HEK293T (cell line): ENCODE measurements at regions not wholly inside any gene's neighbourhood (a gene's known extent, or its start where the extent isn't known, plus 50 kb on each side); places are given as distances from the start of the nearest gene placed in this dataset.

ENCODE experiments used
- CTCF ChIA-PET: fragments of 350-600 bp; formaldehyde crosslinking; extraction: SDS; loops from one replicate; lab custom pipeline; 2021; ENCODE audit warnings: antibody characterized with exemption, inconsistent platforms; lab: Yijun Ruan, JAX
- POLR2A ChIA-PET: fragments of 350-600 bp; formaldehyde crosslinking; extraction: SDS; loops from one replicate; lab custom pipeline; 2020; ENCODE audit warnings: antibody characterized with exemption, inconsistent platforms; lab: Yijun Ruan, JAX
- DNase-seq: peaks from one replicate; pipeline ENCODE4 v3.0.0; 2012; ENCODE audit warnings: mixed read lengths; ENCODE audit errors: extremely low spot score
- ARNT ChIP-seq: fragments of 450-650 bp; IDR thresholded peaks from 2 replicates; pipeline ENCODE4 v1.6.1; 2017; ENCODE audit warnings: mild to moderate bottlenecking
- BHLHE40 ChIP-seq: fragments of 450-650 bp; IDR thresholded peaks from 2 replicates; pipeline ENCODE4 v1.6.1; 2016; ENCODE audit warnings: mild to moderate bottlenecking, moderate library complexity, borderline replicate concordance
- CTBP1 ChIP-seq: fragments of 450-650 bp; IDR thresholded peaks from 2 replicates; pipeline ENCODE4 v1.6.1; 2016; ENCODE audit warnings: borderline replicate concordance
- ELF4 ChIP-seq: fragments of 450-650 bp; IDR thresholded peaks from 2 replicates; pipeline ENCODE4 v1.6.1; 2017; ENCODE audit warnings: antibody characterized with exemption
- FOXA1 ChIP-seq: fragments of 450-650 bp; IDR thresholded peaks from 2 replicates; pipeline ENCODE4 v1.6.1; 2016; ENCODE audit warnings: mild to moderate bottlenecking
- FOXK2 ChIP-seq: fragments of 450-650 bp; IDR thresholded peaks from 2 replicates; pipeline ENCODE4 v1.6.1; 2016; ENCODE audit warnings: mild to moderate bottlenecking
- FOXM1 ChIP-seq: fragments of 450-650 bp; IDR thresholded peaks from 2 replicates; pipeline ENCODE4 v1.6.1; 2017; ENCODE audit warnings: mild to moderate bottlenecking, borderline replicate concordance
- HDGF ChIP-seq: fragments of 450-650 bp; IDR thresholded peaks from 2 replicates; pipeline ENCODE4 v1.6.1; 2017; ENCODE audit warnings: antibody characterized with exemption, borderline replicate concordance
- L3MBTL2 ChIP-seq: fragments of 450-650 bp; conservative IDR thresholded peaks from 2 replicates; pipeline ENCODE4 v1.6.1; 2016; ENCODE audit warnings: mild to moderate bottlenecking
- LEF1 ChIP-seq: fragments of 450-650 bp; IDR thresholded peaks from 2 replicates; pipeline ENCODE4 v1.6.1; 2017; ENCODE audit warnings: mild to moderate bottlenecking, borderline replicate concordance
- NFRKB ChIP-seq: fragments of 450-650 bp; IDR thresholded peaks from 2 replicates; pipeline ENCODE4 v1.6.1; 2016; ENCODE audit warnings: mild to moderate bottlenecking, moderate library complexity
- PKNOX1 ChIP-seq: fragments of 450-650 bp; IDR thresholded peaks from 2 replicates; pipeline ENCODE4 v1.6.1; 2016
- SP1 ChIP-seq: fragments of 450-650 bp; IDR thresholded peaks from 2 replicates; pipeline ENCODE4 v1.6.1; 2017
- SUZ12 ChIP-seq: fragments of 450-650 bp; IDR thresholded peaks from 2 replicates; pipeline ENCODE4 v1.6.1; 2016; ENCODE audit warnings: mild to moderate bottlenecking
- TARDBP ChIP-seq: fragments of 450-650 bp; IDR thresholded peaks from 2 replicates; pipeline ENCODE4 v1.6.1; 2016
- ZNF384 ChIP-seq: fragments of 450-650 bp; IDR thresholded peaks from 2 replicates; pipeline ENCODE4 v1.6.1; 2016

- no peak for DNase-seq
- CTCF ChIA-PET, result interaction anchor here (0.6 kb wide), 1 partner anchor 395 kb away, joined by 5 read pairs; no protein-coding TSS in a partner anchor
- POLR2A ChIA-PET, result interaction anchor here (0.6 kb wide), 1 partner anchor 106 kb away, joined by 3 read pairs; no protein-coding TSS in a partner anchor
- TF ChIP-seq CTBP1 (no peak), TARDBP (no peak), FOXM1 (no peak), ZNF384 (no peak), L3MBTL2 (no peak), ARNT (no peak), FOXK2 (no peak), HDGF (no peak), SUZ12 (no peak), ELF4 (no peak), SP1 (no peak), LEF1 (no peak), PKNOX1 (no peak)
Observed at GRCh38 chr20:43798291-43799149, 71.7 kb upstream of the GTSF1L start.

GRCh38 chr20:43794326-43794725, 67.5 kb upstream of the GTSF1L start:
- CTCF ChIA-PET, result no interaction called here
- no peak for DNase-seq
- TF ChIP-seq BHLHE40, result no peak
- no peak for TF ChIP-seq FOXM1
- TF ChIP-seq HDGF, result no peak
- no peak for TF ChIP-seq SUZ12
- TF ChIP-seq TARDBP, result no peak
- TF ChIP-seq ARNT, result no peak
- TF ChIP-seq FOXK2, result no peak
- TF ChIP-seq L3MBTL2, result no peak
- no peak for TF ChIP-seq ZNF384
- no peak for TF ChIP-seq ELF4
- no peak for TF ChIP-seq CTBP1
- no peak for TF ChIP-seq PKNOX1
- POLR2A ChIA-PET, result no interaction called here

GRCh38 chr20:43789593-43789992, 62.8 kb upstream of the GTSF1L start:
- no peak for TF ChIP-seq BHLHE40
- no peak for TF ChIP-seq SUZ12
- ChIA-PET POLR2A (no interaction called here), CTCF (no interaction called here)
- DNase-seq, result no peak

- no peak for TF ChIP-seq HDGF
- no peak for TF ChIP-seq BHLHE40
- no peak for TF ChIP-seq ARNT
- no peak for TF ChIP-seq FOXM1
- TF ChIP-seq TARDBP, result no peak
- POLR2A ChIA-PET, result no interaction called here
Observed at GRCh38 chr20:43787937-43788336, 61.1 kb upstream of the GTSF1L start.

GRCh38 chr20:43786885-43787284, 60.1 kb upstream of the GTSF1L start:
- POLR2A ChIA-PET, result no interaction called here

More at GRCh38 chr20:43787937-43788336, 61.1 kb upstream of the GTSF1L start:
- no peak for DNase-seq
- CTCF ChIA-PET, result no interaction called here

GRCh38 chr20:43781215-43781614, 54.4 kb upstream of the GTSF1L start:
- no peak for TF ChIP-seq ARNT
- no peak for TF ChIP-seq LEF1
- no peak for TF ChIP-seq L3MBTL2
- TF ChIP-seq PKNOX1, result no peak
- TF ChIP-seq TARDBP, result no peak
- CTCF ChIA-PET, result no interaction called here
- no peak for DNase-seq

More at GRCh38 chr20:43786885-43787284, 60.1 kb upstream of the GTSF1L start:
- DNase-seq, result no peak
- CTCF ChIA-PET, result no interaction called here
- TF ChIP-seq HDGF (no peak), L3MBTL2 (no peak), FOXK2 (no peak), FOXA1 (no peak), SUZ12 (no peak), FOXM1 (no peak), ELF4 (no peak), NFRKB (no peak)

GRCh38 chr20:43778375-43778774, 51.6 kb upstream of the GTSF1L start:
- DNase-seq, result no peak
- ChIA-PET POLR2A (no interaction called here), CTCF (no interaction called here)
- TF ChIP-seq FOXA1, result no peak
- no peak for TF ChIP-seq FOXK2
- no peak for TF ChIP-seq SP1
- no peak for TF ChIP-seq CTBP1
- TF ChIP-seq NFRKB, result no peak
- no peak for TF ChIP-seq ELF4
- no peak for TF ChIP-seq PKNOX1
- no peak for TF ChIP-seq FOXM1
- no peak for TF ChIP-seq ZNF384
- no peak for TF ChIP-seq BHLHE40
- TF ChIP-seq L3MBTL2, result no peak
- TF ChIP-seq ARNT, result no peak
- TF ChIP-seq HDGF, result no peak
- TF ChIP-seq TARDBP, result no peak

More at GRCh38 chr20:43781215-43781614, 54.4 kb upstream of the GTSF1L start:
- POLR2A ChIA-PET, result no interaction called here
